H1 (cell line): ENCODE measurements at regions not wholly inside any gene's neighbourhood (a gene's known extent, or its start where the extent isn't known, plus 50 kb on each side); places are given as distances from the start of the nearest gene placed in this dataset.
"Not testable (repeated sequence)": the region's sequence is repeated elsewhere in the genome, so short reads cannot be mapped to it uniquely, and the experiment has no call there.

Source experiments
- CTCF ChIA-PET: fragments of 300-600 bp; sonication (Branson Sonifier 250); formaldehyde crosslinking; loops from one replicate; lab custom pipeline; 2021; ENCODE audit not compliant: partially characterized antibody; lab: Charles Lee
- POLR2A ChIA-PET: fragments of 300-600 bp; sonication (Branson Sonifier 250); formaldehyde crosslinking; loops from one replicate; lab custom pipeline; 2021; ENCODE audit warnings: inconsistent platforms; ENCODE audit not compliant: partially characterized antibody; lab: Charles Lee
- DNase-seq, 2 experiments: peaks; one replicate each; pipeline versions ENCODE4 v3.0.0 to v3.0.0-alpha.2; 2010 to 2022; ENCODE audit warnings: low spot score in 2 of 2, low read depth in 1 of 2, mixed read lengths in 1 of 2
- FAIRE-seq: peaks from 2 replicates; lab custom pipeline; 2011; peaks lifted over from hg19 to GRCh38; lab: Jason Lieb, UNC
- H2AFZ ChIP-seq: 2 replicates; pipeline ENCODE4 v1.8.1; 2012; ENCODE audit warnings: low read length, inconsistent platforms
- H2AK5ac ChIP-seq: 2 replicates; pipeline ENCODE4 v1.6.1; 2013; ENCODE audit warnings: low read depth, low read length
- H2BK120ac ChIP-seq: replicated peaks from 2 replicates; pipeline ENCODE3; 2013; ENCODE audit warnings: low read depth, low read length, inconsistent platforms
- H2BK12ac ChIP-seq: 2 replicates; pipeline ENCODE4 v1.6.1; 2013; ENCODE audit warnings: low read depth, low read length
- H2BK15ac ChIP-seq: 2 replicates; pipeline ENCODE4 v1.6.1; 2013; ENCODE audit warnings: low read length
- H2BK20ac ChIP-seq: 2 replicates; pipeline ENCODE4 v1.6.1; 2013; ENCODE audit warnings: low read length
- H2BK5ac ChIP-seq: 2 replicates; pipeline ENCODE4 v1.6.1; 2013; ENCODE audit warnings: low read depth, low read length
- H3K14ac ChIP-seq: 2 replicates; pipeline ENCODE4 v1.6.1; 2013; ENCODE audit warnings: inconsistent platforms; ENCODE audit not compliant: insufficient read length
- H3K18ac ChIP-seq: 2 replicates; pipeline ENCODE4 v1.6.1; 2013; ENCODE audit warnings: low read length; ENCODE audit errors: extremely low read depth
- H3K23ac ChIP-seq: 2 replicates; pipeline ENCODE4 v1.6.1; 2013; ENCODE audit warnings: inconsistent platforms; ENCODE audit not compliant: insufficient read length
- H3K23me2 ChIP-seq: 2 replicates; pipeline ENCODE4 v1.6.1; 2013; ENCODE audit warnings: low read depth, low read length
- H3K27ac ChIP-seq: 2 replicates; pipeline ENCODE4 v1.6.1; 2011; ENCODE audit warnings: low read depth, low read length, inconsistent platforms
- H3K27me3 ChIP-seq, 4 experiments: replicated peaks in 1 of 4; 1 replicate in 1 of 4; 2 replicates in 3 of 4; pipeline versions ENCODE4 v1.6.1 to v1.8.1; 2011 to 2013; ENCODE audit warnings: low read length in 3 of 4, mild to moderate bottlenecking in 3 of 4, inconsistent platforms in 2 of 4, mixed read lengths in 2 of 4, moderate library complexity in 1 of 4; ENCODE audit not compliant: control insufficient read depth in 3 of 4, insufficient read depth in 3 of 4; ENCODE audit errors: extremely low read depth in 1 of 4
- H3K36me3 ChIP-seq, 4 experiments: 2 replicates each; pipeline versions ENCODE4 v1.6.1 to v1.8.1; 2011 to 2013; ENCODE audit warnings: mild to moderate bottlenecking in 4 of 4, low read length in 3 of 4, moderate library complexity in 2 of 4, control low read depth in 1 of 4, inconsistent platforms in 1 of 4; ENCODE audit not compliant: insufficient read depth in 4 of 4, control insufficient read depth in 2 of 4
- H3K4ac ChIP-seq: replicated peaks from 2 replicates; pipeline ENCODE3; 2013; ENCODE audit warnings: low read length, low read depth, mixed read lengths, inconsistent platforms; ENCODE audit not compliant: insufficient read length
- H3K4me1 ChIP-seq, 4 experiments: replicated peaks in 1 of 4; 1 replicate in 1 of 4; 2 replicates in 3 of 4; pipeline versions ENCODE4 v1.6.1 to v1.8.1; 2011 to 2013; ENCODE audit warnings: low read length in 3 of 4, inconsistent platforms in 2 of 4, mixed read lengths in 1 of 4; ENCODE audit not compliant: insufficient read depth in 4 of 4, control insufficient read depth in 3 of 4
- H3K4me2 ChIP-seq, 2 experiments: 2 replicates each; pipeline versions ENCODE4 v1.6.1 to v1.8.1; 2011 to 2013; ENCODE audit warnings: low read depth in 2 of 2, low read length in 2 of 2, control low read depth in 1 of 2, inconsistent platforms in 1 of 2, mild to moderate bottlenecking in 1 of 2; ENCODE audit not compliant: insufficient read depth in 1 of 2
- H3K4me3 ChIP-seq, 4 experiments: fragments of 200-600, 300-600 bp in 1 of 4; sonication (generic), shearing (Covaris generic), sonication (Bioruptor Twin) in 1 of 4; 2 replicates each; pipeline versions ENCODE4 v1.5.1 to v1.8.1; 2011 to 2016; ENCODE audit warnings: low read length in 4 of 4, low read depth in 3 of 4, control low read depth in 2 of 4, inconsistent platforms in 2 of 4, mild to moderate bottlenecking in 2 of 4, mixed read lengths in 1 of 4, moderate library complexity in 1 of 4; ENCODE audit not compliant: insufficient read depth in 2 of 4; ENCODE audit errors: extremely low read depth in 1 of 4
- H3K56ac ChIP-seq: replicated peaks from 2 replicates; pipeline ENCODE3; 2013; ENCODE audit warnings: low read depth, mild to moderate bottlenecking, mixed read lengths, low read length, inconsistent platforms; ENCODE audit not compliant: insufficient read length
- H3K79me1 ChIP-seq: 2 replicates; pipeline ENCODE4 v1.6.1; 2013; ENCODE audit warnings: low read depth, low read length, control low read depth
- H3K79me2 ChIP-seq, 2 experiments: 2 replicates each; pipeline versions ENCODE4 v1.6.1 to v1.8.1; 2012 to 2013; ENCODE audit warnings: low read length in 2 of 2, mild to moderate bottlenecking in 2 of 2, inconsistent platforms in 1 of 2; ENCODE audit not compliant: insufficient read depth in 2 of 2, control insufficient read depth in 1 of 2
- H3K9ac ChIP-seq, 4 experiments: replicated peaks in 1 of 4; 1 replicate in 1 of 4; 2 replicates in 3 of 4; pipeline versions ENCODE4 v1.6.1 to v1.8.1; 2011 to 2013; ENCODE audit warnings: low read depth in 3 of 4, low read length in 3 of 4, control low read depth in 2 of 4, mild to moderate bottlenecking in 2 of 4, moderate library complexity in 2 of 4, inconsistent platforms in 1 of 4; ENCODE audit errors: extremely low read depth in 1 of 4
- H3K9me3 ChIP-seq, 2 experiments: 2 replicates each; pipeline versions ENCODE4 v1.6.1 to v1.8.1; 2012 to 2013; ENCODE audit warnings: mild to moderate bottlenecking in 2 of 2, moderate library complexity in 2 of 2, control low read depth in 1 of 2, inconsistent platforms in 1 of 2, low read depth in 1 of 2, low read length in 1 of 2, mixed read lengths in 1 of 2; ENCODE audit not compliant: insufficient read depth in 2 of 2
- H4K20me1 ChIP-seq, 2 experiments: replicated peaks in 1 of 2; 2 replicates each; pipeline versions ENCODE3 to v1.8.1; 2011 to 2013; ENCODE audit warnings: inconsistent platforms in 2 of 2, low read length in 2 of 2, mild to moderate bottlenecking in 1 of 2; ENCODE audit not compliant: insufficient read depth in 2 of 2, control insufficient read depth in 1 of 2
- H4K5ac ChIP-seq: 2 replicates; pipeline ENCODE4 v1.6.1; 2013; ENCODE audit warnings: low read length, low read depth, mixed read lengths, inconsistent platforms; ENCODE audit not compliant: insufficient read length
- H4K8ac ChIP-seq: 2 replicates; pipeline ENCODE4 v1.8.0; 2013; ENCODE audit warnings: mild to moderate bottlenecking, moderate library complexity, low read length, inconsistent platforms; ENCODE audit not compliant: insufficient read depth; ENCODE audit errors: extremely low read depth
- H4K91ac ChIP-seq: replicated peaks from 2 replicates; pipeline ENCODE3; 2013; ENCODE audit warnings: low read length, mixed read lengths, inconsistent platforms; ENCODE audit not compliant: insufficient read length
- WGBS, 2 experiments: shearing (Covaris generic) in 1 of 2; methylation state at CpG; one replicate each; pipeline versions ENCODE4 v1.1.6 to v1.1.7; 2013 to 2015; ENCODE audit warnings: low lambda C conversion rate in 2 of 2, mixed read lengths in 2 of 2, inconsistent platforms in 1 of 2, low coverage in 1 of 2, missing lambda C conversion rate in 1 of 2; ENCODE audit not compliant: insufficient replicate concordance in 2 of 2, insufficient coverage in 1 of 2, insufficient read length in 1 of 2; ENCODE audit errors: extremely low coverage in 1 of 2, missing lambda C conversion rate in 1 of 2; 5-methylcytosine and 5-hydroxymethylcytosine counted together

GRCh38 chr12:67488349-67488748, 160.2 kb upstream of the DYRK2 start:
- H3K27ac ChIP-seq, H4K5ac ChIP-seq, H2BK20ac ChIP-seq, H3K27me3 ChIP-seq, H3K9ac ChIP-seq, H2AK5ac ChIP-seq, H2AFZ ChIP-seq, H4K20me1 ChIP-seq, H3K79me1 ChIP-seq, H3K23ac ChIP-seq, H3K79me2 ChIP-seq, H3K4me3 ChIP-seq, H3K4ac ChIP-seq, H3K18ac ChIP-seq, H4K91ac ChIP-seq, DNase-seq, H3K14ac ChIP-seq, H2BK15ac ChIP-seq, POLR2A ChIA-PET, H3K56ac ChIP-seq, H2BK5ac ChIP-seq, H3K36me3 ChIP-seq, FAIRE-seq, H4K8ac ChIP-seq, H2BK12ac ChIP-seq, H3K4me1 ChIP-seq, H3K23me2 ChIP-seq, CTCF ChIA-PET, H2BK120ac ChIP-seq, H3K4me2 ChIP-seq: not testable (repeated sequence)
- 91% methylated on average over 4 of the region's 4 CpGs; no CpG with 5 or more reads in 1 of the 2 experiments for WGBS, 2 experiments
- peaks cover 21 to 27% of the 10 kb centered on the region in 2 experiments for H3K9me3 ChIP-seq
